Liver (tissue), 8 donors: ENCODE measurements at regions not wholly inside any gene's neighbourhood (a gene's known extent, or its start where the extent isn't known, plus 50 kb on each side); places are given as distances from the start of the nearest gene placed in this dataset.

Source experiments
- DNase-seq: peaks from one replicate; pipeline ENCODE4 v3.0.0-alpha.2; 2017; ENCODE audit warnings: low spot score
- H3K27ac ChIP-seq, 2 donors: one replicate each; pipeline ENCODE4 v1.7.0; 2013; ENCODE audit warnings: inconsistent platforms in 2 of 2, low read length in 2 of 2, control low read depth in 1 of 2, low read depth in 1 of 2, mild to moderate bottlenecking in 1 of 2
- H3K27me3 ChIP-seq, 4 donors: one replicate each; pipeline versions ENCODE4 v1.6.1 to v1.7.0; 2013; ENCODE audit warnings: low read length in 3 of 4, inconsistent platforms in 1 of 4, mild to moderate bottlenecking in 1 of 4, moderate library complexity in 1 of 4; ENCODE audit not compliant: control insufficient read depth in 4 of 4, insufficient read depth in 4 of 4
- H3K36me3 ChIP-seq, 4 donors: one replicate each; pipeline versions ENCODE4 v1.6.1 to v1.7.0; 2013; ENCODE audit warnings: low read length in 3 of 4, mild to moderate bottlenecking in 3 of 4, low read depth in 1 of 4, moderate library complexity in 1 of 4; ENCODE audit not compliant: control insufficient read depth in 4 of 4, insufficient read depth in 3 of 4
- H3K4me1 ChIP-seq, 4 donors: one replicate each; pipeline versions ENCODE4 v1.6.1 to v1.7.0; 2013; ENCODE audit warnings: low read length in 3 of 4, mild to moderate bottlenecking in 3 of 4, moderate library complexity in 1 of 4; ENCODE audit not compliant: control insufficient read depth in 4 of 4, insufficient read depth in 4 of 4
- H3K4me3 ChIP-seq, 3 donors: one replicate each; pipeline versions ENCODE4 v1.6.1 to v1.7.0; 2013; ENCODE audit warnings: low read length in 3 of 3, control low read depth in 1 of 3, low read depth in 1 of 3, mild to moderate bottlenecking in 1 of 3
- H3K9ac ChIP-seq, 2 donors: one replicate each; pipeline ENCODE4 v1.7.0; 2013; ENCODE audit warnings: low read length in 2 of 2, mild to moderate bottlenecking in 2 of 2, moderate library complexity in 2 of 2, control low read depth in 1 of 2, low read depth in 1 of 2
- H3K9me3 ChIP-seq, 4 donors: one replicate each; pipeline versions ENCODE4 v1.6.1 to v1.7.0; 2013; ENCODE audit warnings: low read length in 3 of 4; ENCODE audit not compliant: control insufficient read depth in 4 of 4
- ATF3 ChIP-seq: IDR thresholded peaks from 2 replicates; pipeline ENCODE4 v1.6.1; 2016; ENCODE audit warnings: antibody characterized with exemption
- CTCF ChIP-seq: fragments of 150-350 bp; IDR thresholded peaks from 2 replicates; pipeline ENCODE4 v1.5.1; 2017; ENCODE audit warnings: improper control_type of control experiment, low read depth, low read length; ENCODE audit not compliant: missing input control
- EGR1 ChIP-seq, 2 donors: IDR thresholded peaks; 2 replicates each; pipeline ENCODE4 v1.6.1; 2016 to 2018; ENCODE audit warnings: antibody characterized with exemption in 2 of 2, low read depth in 2 of 2
- FOXA1 ChIP-seq: IDR thresholded peaks from 2 replicates; pipeline ENCODE4 v1.6.1; 2016; ENCODE audit warnings: antibody characterized with exemption
- FOXA2 ChIP-seq: IDR thresholded peaks from 2 replicates; pipeline ENCODE4 v1.6.1; 2016; ENCODE audit warnings: antibody characterized with exemption
- GABPA ChIP-seq, 2 donors: IDR thresholded peaks in 1 of 2; conservative IDR thresholded peaks in 1 of 2; 2 replicates each; pipeline ENCODE4 v1.6.1; 2016; ENCODE audit warnings: antibody characterized with exemption in 2 of 2, mild to moderate bottlenecking in 1 of 2, moderate library complexity in 1 of 2
- HNF4A ChIP-seq, 2 donors: conservative IDR thresholded peaks; 2 replicates each; pipeline ENCODE4 v1.6.1; 2016; ENCODE audit warnings: antibody characterized with exemption in 2 of 2, mild to moderate bottlenecking in 2 of 2
- HNF4G ChIP-seq: IDR thresholded peaks from 2 replicates; pipeline ENCODE4 v1.6.1; 2016; ENCODE audit warnings: antibody characterized with exemption
- JUND ChIP-seq, 2 donors: IDR thresholded peaks; 2 replicates each; pipeline ENCODE4 v1.6.1; 2016; ENCODE audit warnings: antibody characterized with exemption in 2 of 2
- MAX ChIP-seq: IDR thresholded peaks from 2 replicates; pipeline ENCODE4 v1.6.1; 2016; ENCODE audit warnings: antibody characterized with exemption
- NR2F2 ChIP-seq: IDR thresholded peaks from 2 replicates; pipeline ENCODE4 v1.6.1; 2016; ENCODE audit warnings: antibody characterized with exemption
- RAD21 ChIP-seq, 2 donors: IDR thresholded peaks; 2 replicates each; pipeline ENCODE4 v1.6.1; 2016; ENCODE audit warnings: antibody characterized with exemption in 2 of 2, mild to moderate bottlenecking in 2 of 2
- REST ChIP-seq: IDR thresholded peaks from 2 replicates; pipeline ENCODE4 v1.6.1; 2016; ENCODE audit warnings: antibody characterized with exemption, mild to moderate bottlenecking
- RXRA ChIP-seq, 2 donors: IDR thresholded peaks; 2 replicates each; pipeline ENCODE4 v1.6.1; 2017 to 2018; ENCODE audit warnings: antibody characterized with exemption in 2 of 2, mild to moderate bottlenecking in 1 of 2
- SP1 ChIP-seq: IDR thresholded peaks from 2 replicates; pipeline ENCODE4 v1.6.1; 2018; ENCODE audit warnings: antibody characterized with exemption, mild to moderate bottlenecking
- TAF1 ChIP-seq: conservative IDR thresholded peaks from 2 replicates; pipeline ENCODE4 v1.6.1; 2016; ENCODE audit warnings: antibody characterized with exemption, mild to moderate bottlenecking
- YY1 ChIP-seq: IDR thresholded peaks from 2 replicates; pipeline ENCODE4 v1.6.1; 2016; ENCODE audit warnings: antibody characterized with exemption, mild to moderate bottlenecking
- ZBTB33 ChIP-seq: IDR thresholded peaks from 2 replicates; pipeline ENCODE4 v1.6.1; 2016; ENCODE audit warnings: antibody characterized with exemption
- WGBS: extraction: QIAGEN DNeasy Blood & Tissue Kit; methylation state at CpG from one replicate; pipeline ENCODE4 v1.1.7; 2013; 5-methylcytosine and 5-hydroxymethylcytosine counted together
- donor health status: healthy.
- donor health status: healthy.
- donor health status: healthy.
- donor health status: healthy.
- donor health status: healthy.

GRCh38 chr1:37400466-37401225 is 73.7 kb upstream of the ZC3H12A start:
- no peak overlapping the region for H3K27ac ChIP-seq
- no peak for DNase-seq
- H3K4me1 ChIP-seq: no peaks in the 10 kb centered on the region
- H3K36me3 ChIP-seq: peaks cover 0 to 2% (median 0%) of the 10 kb centered on the region in 4 donors
- H3K9ac ChIP-seq: no peak overlapping the region
- peaks cover 0 to 6% (median under 1%) of the 10 kb centered on the region in 4 donors for H3K27me3 ChIP-seq
- WGBS: 80% methylated on average over 21 of the region's 21 CpGs
- no peaks in the 10 kb centered on the region for H3K9me3 ChIP-seq
- no peak overlapping the region for H3K4me3 ChIP-seq
- no peak for TF ChIP-seq HNF4G
- no peak for TF ChIP-seq YY1
- TF ChIP-seq RXRA (IDR thresholded peaks at IDR 0.05): no peak
- TF ChIP-seq FOXA1: no peak
- no peak for TF ChIP-seq TAF1
- no peak for TF ChIP-seq FOXA2
- no peak for TF ChIP-seq JUND (IDR thresholded peaks at IDR 0.05)
- no peak for TF ChIP-seq NR2F2
- TF ChIP-seq GABPA (IDR thresholded peaks at IDR 0.05 in 1 of 2, conservative IDR thresholded peaks at IDR 0.05 in 1 of 2): no peak
- TF ChIP-seq CTCF: no peak
- TF ChIP-seq HNF4A (conservative IDR thresholded peaks at IDR 0.05): no peak
- no peak for TF ChIP-seq ATF3
- TF ChIP-seq EGR1 (IDR thresholded peaks at IDR 0.05; ENCODE audit: low read depth in 2 of 2): no peak
- TF ChIP-seq RAD21 (IDR thresholded peaks at IDR 0.05): no peak

- Histone ChIP-seq H3K36me3 (no peaks in the 10 kb centered on the region), H3K4me3 (no peak overlapping the region), H3K9me3 (no peaks in the 10 kb centered on the region), H3K27ac (no peak overlapping the region), H3K9ac (no peak overlapping the region), H3K27me3 (peaks cover 0 to 6% (median 0%) of the 10 kb centered on the region in 4 donors), H3K4me1 (no peaks in the 10 kb centered on the region)
- 77% methylated on average over 4 of the region's 4 CpGs for WGBS
- TF ChIP-seq MAX (no peak), GABPA (IDR thresholded peaks at IDR 0.05 in 1 of 2, conservative IDR thresholded peaks at IDR 0.05 in 1 of 2) (no peak), ZBTB33 (no peak), FOXA2 (no peak), EGR1 (IDR thresholded peaks at IDR 0.05; ENCODE audit: low read depth in 2 of 2) (no peak), SP1 (no peak), JUND (IDR thresholded peaks at IDR 0.05) (no peak), RXRA (IDR thresholded peaks at IDR 0.05) (no peak), ATF3 (no peak), CTCF (no peak), TAF1 (no peak), YY1 (no peak), FOXA1 (no peak), HNF4A (conservative IDR thresholded peaks at IDR 0.05) (no peak), HNF4G (no peak), REST (no peak), RAD21 (IDR thresholded peaks at IDR 0.05) (no peak), NR2F2 (no peak)
- DNase-seq: no peak
These were observed 71.2 kb upstream of the ZC3H12A start for GRCh38 chr1:37403166-37403565.
